Activated naive CD4-positive, alpha-beta T cell treated with anti-CD3 and anti-CD28 coated beads, Interleukin-2, amount 50 U/mL, for 16 hours (primary cell): ENCODE measurements at regions not wholly inside any gene's neighbourhood (a gene's known extent, or its start where the extent isn't known, plus 50 kb on each side); places are given as distances from the start of the nearest gene placed in this dataset.
"Not testable (repeated sequence)": the region's sequence is repeated elsewhere in the genome, so short reads cannot be mapped to it uniquely, and the experiment has no call there.

Experiments
- DNase-seq: peaks from one replicate; pipeline ENCODE4 v3.0.0-alpha.2; 2020

- DNase-seq, result no peak
Measured at GRCh38 chr5:159657298-159657697, 259.0 kb upstream of the ADRA1B start.

GRCh38 chr5:159657771-159658170 is 258.5 kb upstream of the ADRA1B start:
- no peak for DNase-seq

DNA sequence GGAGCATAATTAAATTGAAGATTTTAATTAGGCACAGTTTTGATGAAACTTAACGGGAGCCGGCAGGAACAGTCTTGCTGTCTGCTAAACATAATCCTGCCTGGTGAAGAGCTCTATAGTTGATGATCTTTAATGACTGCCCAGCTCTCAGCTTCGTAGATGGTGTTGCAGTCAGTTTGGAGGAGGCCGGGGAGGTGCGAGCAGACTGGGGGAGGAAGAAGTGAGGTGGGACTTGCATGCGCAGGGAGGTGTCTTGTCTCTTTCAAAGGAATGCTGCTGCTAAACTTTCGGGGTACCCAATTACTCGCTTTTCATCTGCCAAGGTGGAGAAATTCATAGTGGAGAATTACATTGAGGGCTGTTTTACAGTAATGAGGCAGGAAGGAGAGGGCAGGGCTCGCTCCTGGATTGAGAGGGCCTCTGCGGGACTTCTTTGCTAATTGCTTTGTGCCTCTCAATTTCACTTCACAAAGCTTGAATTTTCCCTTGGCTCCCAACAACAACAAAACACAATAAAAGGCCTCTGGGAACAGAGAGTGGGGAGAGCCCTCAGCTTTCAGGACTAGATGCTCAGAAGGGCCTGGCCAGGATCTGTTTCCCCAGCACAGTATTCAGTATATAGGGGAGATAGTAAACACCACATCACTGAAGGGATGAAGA is 257.9 kb upstream of the ADRA1B start:
- no peak for DNase-seq

GRCh38 chr5:159660401-159660800 is 255.9 kb upstream of the ADRA1B start:
- DNase-seq, result no peak

- no peak for DNase-seq
Measured at GRCh38 chr5:159663986-159664385, 252.3 kb upstream of the ADRA1B start.

- DNase-seq, result no peak
Measured at GRCh38 chr5:159667286-159667685, 249.0 kb upstream of the ADRA1B start.

DNA sequence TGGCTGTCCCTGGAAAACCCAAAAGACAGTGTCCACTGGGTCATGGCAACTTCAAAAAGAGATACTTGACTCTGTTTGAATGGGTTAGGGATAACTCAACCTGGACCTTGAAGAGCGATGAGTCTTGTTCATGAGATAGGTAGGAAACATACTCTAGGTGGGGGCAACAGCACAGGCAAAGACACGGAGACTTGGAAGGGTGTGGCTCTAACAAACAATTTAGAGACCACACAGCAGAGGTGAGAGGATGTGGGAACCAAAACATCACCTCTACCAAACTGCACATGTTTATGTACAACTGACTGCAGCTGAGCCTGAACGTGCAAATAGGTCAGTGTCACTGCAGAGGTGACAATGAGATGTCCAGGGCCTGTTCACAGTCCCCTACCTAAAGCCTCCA is 247.7 kb upstream of the ADRA1B start:
- no peak for DNase-seq

DNA sequence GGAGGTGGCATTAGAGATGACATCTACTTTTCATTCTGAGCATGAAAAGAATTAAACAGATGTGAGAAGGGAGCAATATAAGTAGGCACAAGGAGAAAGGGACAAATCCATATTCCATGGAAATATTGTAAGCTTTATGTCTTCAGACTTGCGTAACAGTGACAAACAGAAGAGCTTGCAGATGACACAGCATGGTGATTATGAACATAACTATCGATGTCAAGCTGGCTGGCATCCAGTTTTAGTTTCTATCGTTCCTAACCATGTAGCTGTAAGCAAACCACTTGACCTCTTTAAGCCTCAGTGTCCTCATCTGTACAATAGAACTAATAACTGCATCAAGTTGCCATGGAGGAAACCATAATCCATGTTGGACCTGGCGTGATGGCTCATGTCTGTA is 246.7 kb upstream of the ADRA1B start:
- DNase-seq, result no peak

- DNase-seq, result no peak
Measured at GRCh38 chr5:159671886-159672285, 244.4 kb upstream of the ADRA1B start.

- DNase-seq, result no peak
Measured at GRCh38 chr5:159673538-159673937, 242.7 kb upstream of the ADRA1B start.

- DNase-seq, result peak; percentile 16
Measured at GRCh38 chr5:159678657-159679392, 237.5 kb upstream of the ADRA1B start.

GRCh38 chr5:159680095-159680494 is 236.2 kb upstream of the ADRA1B start:
- DNase-seq, result no peak

- DNase-seq, result no peak
Measured at GRCh38 chr5:159681661-159682060, 234.6 kb upstream of the ADRA1B start.

GRCh38 chr5:159682623-159683022 is 233.7 kb upstream of the ADRA1B start:
- no peak for DNase-seq

DNA sequence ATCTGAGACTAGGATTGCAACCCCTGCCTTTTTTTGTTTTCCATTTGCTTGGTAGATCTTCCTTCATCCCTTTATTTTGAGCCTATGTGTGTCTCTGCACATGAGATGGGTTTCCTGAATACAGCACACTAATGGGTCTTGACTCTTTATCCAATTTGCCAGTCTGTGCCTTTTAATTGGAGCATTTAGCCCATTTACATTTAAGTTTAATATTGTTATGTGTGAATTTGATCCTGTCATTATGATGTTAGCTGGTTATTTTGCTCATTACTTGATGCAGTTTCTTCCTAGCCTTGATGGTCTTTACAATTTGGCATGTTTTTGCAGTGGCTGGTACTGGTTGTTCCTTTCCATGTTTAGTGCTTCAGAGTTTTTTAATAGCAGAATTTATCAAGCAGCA is 228.4 kb upstream of the ADRA1B start:
- not testable (repeated sequence) for DNase-seq

DNA sequence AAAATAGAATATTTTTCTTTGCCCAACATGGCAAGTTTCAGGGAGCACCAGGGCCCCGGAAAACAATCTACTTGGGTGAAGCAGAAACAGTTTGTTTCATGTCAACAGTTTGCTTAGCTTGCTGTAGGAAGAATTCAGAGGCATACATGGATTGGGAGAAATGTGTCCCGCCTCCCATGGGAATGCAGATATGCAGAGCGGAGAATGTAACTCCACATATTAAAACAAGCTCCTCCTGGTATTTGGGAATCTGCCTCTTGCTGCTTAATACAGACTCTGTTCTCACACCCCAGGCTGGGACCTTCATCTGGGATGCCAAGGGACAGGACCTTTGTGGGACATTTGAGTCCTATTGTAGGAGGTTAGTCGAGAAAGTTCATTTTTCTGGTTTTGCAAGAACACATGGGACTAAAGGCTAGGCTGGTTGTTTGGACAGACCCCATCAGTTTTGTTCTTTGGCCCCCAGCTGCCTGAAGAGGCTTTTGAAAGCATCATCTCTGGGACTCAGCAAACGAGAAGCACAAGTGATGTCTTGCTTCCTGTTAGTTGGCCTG is 220.5 kb upstream of the ADRA1B start:
- DNase-seq, result no peak

GRCh38 chr5:159697530-159697929 is 218.8 kb upstream of the ADRA1B start:
- DNase-seq, result no peak

GRCh38 chr5:159698322-159698721 is 218.0 kb upstream of the ADRA1B start:
- DNase-seq, result no peak

GRCh38 chr5:159700016-159700415 is 216.3 kb upstream of the ADRA1B start:
- no peak for DNase-seq

DNA sequence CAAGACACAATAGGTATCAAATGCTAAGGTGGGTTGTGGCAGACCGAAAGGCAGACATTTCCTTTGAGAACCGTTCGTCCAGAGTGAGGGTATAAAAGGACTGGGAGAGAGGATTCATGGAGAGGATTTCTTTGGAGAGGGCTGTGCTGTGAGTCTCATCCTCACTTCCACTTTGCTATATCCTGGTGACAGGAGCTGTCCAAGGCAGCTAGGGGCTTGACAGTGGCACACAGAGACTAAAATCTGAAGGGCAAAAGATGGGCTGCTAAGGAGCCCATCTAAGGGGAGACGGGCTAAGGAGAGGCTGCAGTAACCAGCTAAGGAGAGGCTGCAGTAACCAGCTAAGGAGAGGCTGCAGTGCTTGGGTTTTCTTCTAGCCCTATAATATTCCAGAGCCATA is 214.0 kb upstream of the ADRA1B start:
- DNase-seq, result no peak

GRCh38 chr5:159702826-159703225 is 213.5 kb upstream of the ADRA1B start:
- DNase-seq, result no peak

DNA sequence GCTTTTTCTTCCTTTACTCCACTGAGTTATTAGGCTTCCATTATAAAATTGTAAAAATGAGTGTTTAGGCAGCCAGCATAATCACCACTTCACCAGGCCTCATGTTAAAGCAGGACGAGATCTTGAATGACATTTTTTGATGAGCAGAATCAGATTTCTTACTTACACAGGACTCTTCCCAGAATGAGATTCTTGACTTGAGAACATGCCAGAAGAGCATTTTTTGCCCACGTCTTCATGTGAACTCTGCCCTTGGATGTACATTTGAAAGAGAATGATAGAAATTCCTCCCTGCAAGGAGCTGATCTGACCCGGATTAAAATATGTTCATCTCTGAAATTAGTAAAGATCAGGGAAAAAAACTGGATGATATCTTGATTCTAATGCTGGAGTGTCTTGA is 212.1 kb upstream of the ADRA1B start:
- no peak for DNase-seq

DNA sequence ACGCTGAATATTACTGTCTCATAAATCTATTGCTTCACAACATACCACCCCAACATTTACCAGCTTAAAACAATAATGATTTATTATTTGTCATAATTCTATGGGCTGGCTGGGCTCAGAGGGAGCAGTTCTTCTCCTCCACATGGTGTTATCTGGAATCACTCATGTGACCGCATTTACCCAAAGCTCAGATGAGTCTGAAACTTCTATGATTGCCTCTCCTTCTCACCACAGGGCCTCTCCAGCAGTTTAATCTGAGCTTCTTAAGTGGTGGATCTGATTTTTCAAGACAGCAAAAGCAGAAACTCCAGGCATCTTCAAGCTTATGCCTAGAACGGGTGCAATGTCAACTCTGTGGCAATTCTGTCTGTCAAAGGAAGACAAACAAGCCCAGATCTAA is 210.3 kb upstream of the ADRA1B start:
- DNase-seq, result no peak

DNA sequence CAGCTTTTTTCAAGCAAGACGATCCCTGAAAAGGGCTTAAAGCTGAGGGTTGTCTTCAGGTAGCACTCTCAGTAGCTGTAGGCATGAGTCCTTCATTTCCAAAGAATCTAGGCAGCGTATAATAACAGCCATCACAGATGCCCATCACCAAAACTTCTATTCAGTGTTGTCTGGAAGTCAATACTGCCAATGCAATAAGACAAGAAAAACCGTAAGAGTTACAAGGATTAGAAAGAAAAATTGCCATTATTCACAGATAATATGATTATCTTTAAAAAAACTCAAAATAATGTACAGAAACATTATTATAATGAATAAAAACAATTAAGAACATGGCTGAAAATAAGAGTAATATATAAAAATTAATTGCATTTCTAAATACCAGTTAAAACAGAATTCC is 208.2 kb upstream of the ADRA1B start:
- DNase-seq, result no peak

GRCh38 chr5:159712672-159713071 is 203.6 kb upstream of the ADRA1B start:
- no peak for DNase-seq
